Thyroid gland (tissue), 4 donors: ENCODE measurements at regions not wholly inside any gene's neighbourhood (a gene's known extent, or its start where the extent isn't known, plus 50 kb on each side); places are given as distances from the start of the nearest gene placed in this dataset.
A peak's percentile ranks its signal among the peaks of the same experiment; 100 is the strongest.

Source experiments
- DNase-seq, 2 donors: peaks; one replicate each; pipeline ENCODE4 v3.0.0-alpha.2; 2019
- H3K27ac ChIP-seq, 3 donors: fragments of 200-600 bp; sonication (generic); 1 replicate in 2 of 3; 2 replicates in 1 of 3; pipeline ENCODE4 v1.5.1; 2016 to 2019; ENCODE audit warnings: mild to moderate bottlenecking in 1 of 3, moderate library complexity in 1 of 3
- H3K27me3 ChIP-seq: fragments of 200-600 bp; sonication (generic); one replicate; pipeline ENCODE4 v1.5.1; 2019
- H3K36me3 ChIP-seq, 2 donors: fragments of 200-600 bp; sonication (generic); one replicate each; pipeline ENCODE4 v1.5.1; 2016 to 2019
- H3K4me1 ChIP-seq, 2 donors: fragments of 200-600 bp; sonication (generic); one replicate each; pipeline ENCODE4 v1.5.1; 2017 to 2019
- H3K4me3 ChIP-seq, 3 donors: fragments of 200-600 bp; sonication (generic); replicated peaks in 1 of 3; 1 replicate in 2 of 3; 2 replicates in 1 of 3; pipeline ENCODE4 v1.5.1; 2016; ENCODE audit warnings: mild to moderate bottlenecking in 1 of 3
- H3K9me3 ChIP-seq: fragments of 200-600 bp; sonication (generic); one replicate; pipeline ENCODE4 v1.5.1; 2017
- POLR2A ChIP-seq, 2 donors: fragments of 450-650 bp; IDR thresholded peaks; one replicate each; pipeline ENCODE4 v1.6.1; 2017; ENCODE audit warnings: antibody characterized with exemption in 2 of 2, mild to moderate bottlenecking in 2 of 2, moderate library complexity in 1 of 2
- WGBS, 2 donors: methylation state at CpG; one replicate each; pipeline ENCODE4 v1.1.5; 2017; 5-methylcytosine and 5-hydroxymethylcytosine counted together
- intact Hi-C: fragments of 100-400 bp; cut with DNase I; formaldehyde crosslinking; loops from one replicate; pipeline ENCODE4 v1.15.1; 2023
- TF ChIP-seq, protein P1 (sequence below), 6 experiments: fragments of 200-600 bp in 3 of 6; fragments of 450-650 bp in 3 of 6; sonication (generic) in 3 of 6; IDR thresholded peaks; one replicate each; pipeline ENCODE4 v1.5.1; 2016 to 2019; ENCODE audit warnings: antibody characterized with exemption in 6 of 6, mild to moderate bottlenecking in 2 of 6, inconsistent platforms in 1 of 6, moderate library complexity in 1 of 6

DNA sequence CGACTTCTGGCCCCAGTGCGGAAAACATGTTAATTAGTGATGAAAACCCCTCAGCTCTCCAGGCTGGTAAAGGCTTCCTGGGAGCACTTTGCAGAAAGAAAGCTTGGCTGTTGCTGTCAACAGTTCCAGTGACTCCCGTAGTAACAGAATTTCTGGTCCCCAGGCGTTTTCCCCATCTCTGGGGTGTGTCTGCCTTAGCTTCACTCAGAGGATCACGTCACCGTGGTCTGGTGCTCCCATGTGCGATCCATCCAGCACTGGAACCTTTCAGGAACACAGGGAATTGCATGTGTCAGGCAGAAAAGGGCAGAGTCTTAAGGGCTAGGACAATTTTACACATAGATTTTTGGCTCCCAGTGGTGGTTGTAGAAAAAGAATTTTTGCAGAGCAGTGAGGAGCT lies 470.4 kb upstream of the USP24 start:
- intact Hi-C loops, result no loop called here
- WGBS, 2 donors, result 88 to 98% methylated on average over 7 of the region's 7 CpGs
- no peaks in the 10 kb centered on the region for H3K9me3 ChIP-seq
- TF ChIP-seq, protein P1, sequence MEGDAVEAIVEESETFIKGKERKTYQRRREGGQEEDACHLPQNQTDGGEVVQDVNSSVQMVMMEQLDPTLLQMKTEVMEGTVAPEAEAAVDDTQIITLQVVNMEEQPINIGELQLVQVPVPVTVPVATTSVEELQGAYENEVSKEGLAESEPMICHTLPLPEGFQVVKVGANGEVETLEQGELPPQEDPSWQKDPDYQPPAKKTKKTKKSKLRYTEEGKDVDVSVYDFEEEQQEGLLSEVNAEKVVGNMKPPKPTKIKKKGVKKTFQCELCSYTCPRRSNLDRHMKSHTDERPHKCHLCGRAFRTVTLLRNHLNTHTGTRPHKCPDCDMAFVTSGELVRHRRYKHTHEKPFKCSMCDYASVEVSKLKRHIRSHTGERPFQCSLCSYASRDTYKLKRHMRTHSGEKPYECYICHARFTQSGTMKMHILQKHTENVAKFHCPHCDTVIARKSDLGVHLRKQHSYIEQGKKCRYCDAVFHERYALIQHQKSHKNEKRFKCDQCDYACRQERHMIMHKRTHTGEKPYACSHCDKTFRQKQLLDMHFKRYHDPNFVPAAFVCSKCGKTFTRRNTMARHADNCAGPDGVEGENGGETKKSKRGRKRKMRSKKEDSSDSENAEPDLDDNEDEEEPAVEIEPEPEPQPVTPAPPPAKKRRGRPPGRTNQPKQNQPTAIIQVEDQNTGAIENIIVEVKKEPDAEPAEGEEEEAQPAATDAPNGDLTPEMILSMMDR (IDR thresholded peaks at IDR 0.05), result no peak
- TF ChIP-seq POLR2A (IDR thresholded peaks at IDR 0.05), result no peak
- H3K4me1 ChIP-seq, result peaks cover 17 to 22% of the 10 kb centered on the region in 2 donors
- DNase-seq, result no peak
- no peaks in the 10 kb centered on the region for H3K36me3 ChIP-seq
- H3K4me3 ChIP-seq, result no peak overlapping the region
- no peaks in the 10 kb centered on the region for H3K27me3 ChIP-seq
- no peak overlapping the region for H3K27ac ChIP-seq

DNA sequence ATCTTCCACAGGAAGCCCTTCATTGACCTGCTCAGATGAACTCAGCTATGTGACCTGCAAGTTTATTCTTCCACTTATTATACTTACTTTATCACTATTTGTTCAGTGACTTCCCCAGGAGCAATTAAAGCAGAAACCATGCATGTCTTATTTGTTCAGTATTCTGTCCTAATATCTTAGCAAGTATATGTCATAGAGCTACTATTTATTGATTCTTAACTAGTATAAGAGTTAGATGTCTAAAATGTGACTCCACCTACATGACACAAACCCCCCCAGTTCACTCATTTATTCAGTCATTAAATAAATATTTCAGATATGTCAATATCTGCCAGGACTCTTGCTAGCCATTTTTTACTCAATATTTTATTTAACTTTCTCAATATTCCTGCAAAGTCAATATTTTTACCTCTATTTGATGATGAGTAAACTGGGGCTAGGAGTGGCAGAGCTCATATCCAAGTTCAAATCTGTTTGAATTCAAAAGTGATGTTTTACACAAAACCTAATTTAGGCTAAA lies 469.0 kb upstream of the USP24 start:
- Histone ChIP-seq H3K9me3 (no peaks in the 10 kb centered on the region), H3K27ac (no peak overlapping the region)
- no peak for DNase-seq

DNA sequence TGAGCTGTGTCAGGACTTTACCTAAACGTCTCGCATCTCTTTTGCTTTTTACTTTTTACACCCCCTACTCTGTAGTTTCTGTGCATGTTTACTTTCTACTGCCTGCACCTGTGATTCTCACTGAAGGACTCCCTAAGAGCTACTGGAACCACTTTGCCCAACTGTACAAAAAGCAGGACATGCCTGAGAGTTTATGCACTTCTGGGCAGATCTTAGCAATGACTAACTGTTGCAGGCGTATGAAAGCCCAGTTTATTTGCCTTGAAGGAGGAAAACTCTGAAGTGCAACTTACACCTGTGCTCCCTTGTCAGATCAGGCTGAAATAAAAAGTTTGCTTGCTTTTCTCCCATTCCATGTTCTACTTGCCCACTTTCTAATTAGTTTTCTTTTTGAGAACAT lies 467.0 kb upstream of the USP24 start:
- Histone ChIP-seq H3K4me3 (no peak overlapping the region), H3K27ac (no peak overlapping the region), H3K27me3 (no peaks in the 10 kb centered on the region), H3K4me1 (peaks cover 17 to 22% of the 10 kb centered on the region in 2 donors), H3K36me3 (no peaks in the 10 kb centered on the region), H3K9me3 (no peaks in the 10 kb centered on the region)
- no peak for TF ChIP-seq POLR2A (IDR thresholded peaks at IDR 0.05)
- TF ChIP-seq, protein P1 (IDR thresholded peaks at IDR 0.05), result no peak
- 60 to 64% methylated on average over 3 of the region's 3 CpGs for WGBS, 2 donors
- intact Hi-C loops, result no loop called here
- DNase-seq, result peak; percentile 22 to 24

More for the DNA sequence above, 469.0 kb upstream of the USP24 start:
- H3K27me3 ChIP-seq, result no peaks in the 10 kb centered on the region
- H3K4me1 ChIP-seq, result peaks cover 17 to 22% of the 10 kb centered on the region in 2 donors
- intact Hi-C loops, result no loop called here
- TF ChIP-seq POLR2A (IDR thresholded peaks at IDR 0.05), result no peak
- TF ChIP-seq, protein P1 (IDR thresholded peaks at IDR 0.05), result no peak
- no peak overlapping the region for H3K4me3 ChIP-seq
- no peaks in the 10 kb centered on the region for H3K36me3 ChIP-seq

DNA sequence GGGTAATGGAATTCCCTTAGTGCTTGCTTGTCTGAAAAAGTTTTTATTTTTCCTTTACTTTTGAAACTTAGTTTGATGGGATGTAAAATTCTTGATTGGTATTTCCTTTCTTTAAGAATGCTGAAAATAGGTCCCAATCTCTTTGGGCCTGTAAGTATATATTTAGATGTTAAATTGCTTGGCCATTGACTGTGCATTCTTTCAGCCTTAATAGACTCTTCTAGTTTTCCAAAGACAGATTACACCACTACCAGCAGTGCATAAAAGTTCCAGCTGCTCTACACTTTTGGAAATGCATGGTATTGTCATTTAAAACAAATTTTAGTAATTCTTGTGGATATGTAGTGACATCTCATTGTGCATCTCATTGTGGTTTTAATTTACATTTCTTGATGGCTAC lies 464.8 kb upstream of the USP24 start:
- no peak overlapping the region for H3K4me3 ChIP-seq
- no peak for DNase-seq
- H3K9me3 ChIP-seq, result no peaks in the 10 kb centered on the region
- H3K27me3 ChIP-seq, result no peaks in the 10 kb centered on the region
- peaks cover 15 to 16% of the 10 kb centered on the region in 2 donors for H3K4me1 ChIP-seq
- intact Hi-C loops, result no loop called here
- no peak overlapping the region for H3K27ac ChIP-seq
- no peaks in the 10 kb centered on the region for H3K36me3 ChIP-seq
- TF ChIP-seq, protein P1 (IDR thresholded peaks at IDR 0.05), result no peak
- no peak for TF ChIP-seq POLR2A (IDR thresholded peaks at IDR 0.05)

DNA sequence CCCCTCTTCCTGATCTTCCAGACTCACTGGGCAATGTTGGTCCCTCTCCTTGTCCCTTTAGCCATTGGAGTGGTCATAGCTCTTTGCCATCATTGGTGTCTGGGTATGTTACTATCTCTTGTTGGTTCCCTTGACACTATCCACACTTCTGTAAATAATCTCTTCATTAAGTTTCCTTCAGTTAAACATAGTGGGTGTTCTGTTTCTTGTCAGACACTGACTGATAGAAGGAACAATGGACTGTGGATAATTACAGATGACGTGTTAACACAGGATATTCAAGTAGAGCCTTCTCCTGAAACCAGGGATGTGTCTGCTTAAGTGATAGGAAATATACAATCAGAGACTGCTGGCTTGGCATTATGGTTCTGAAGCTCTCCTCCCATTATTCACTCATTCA lies 458.3 kb upstream of the USP24 start:
- H3K4me1 ChIP-seq, result peaks cover 4 to 13% of the 10 kb centered on the region in 2 donors
- no peaks in the 10 kb centered on the region for H3K9me3 ChIP-seq
- H3K27ac ChIP-seq, result no peak overlapping the region
- DNase-seq, result no peak
- TF ChIP-seq POLR2A (IDR thresholded peaks at IDR 0.05), result no peak
- TF ChIP-seq, protein P1 (IDR thresholded peaks at IDR 0.05), result no peak
- intact Hi-C loops, result no loop called here
- no peak overlapping the region for H3K4me3 ChIP-seq
- H3K27me3 ChIP-seq, result no peaks in the 10 kb centered on the region
- WGBS, 2 donors, result 88 to 100% methylated on average over 1 of the region's 1 CpG
- H3K36me3 ChIP-seq, result no peaks in the 10 kb centered on the region
